ENCODE measurements at regions not wholly inside any gene's neighbourhood (a gene's known extent, or its start where the extent isn't known, plus 50 kb on each side); places are given as distances from the start of the nearest gene placed in this dataset.
"Not testable (repeated sequence)": the region's sequence is repeated elsewhere in the genome, so short reads cannot be mapped to it uniquely, and the experiment has no call there.

DNA sequence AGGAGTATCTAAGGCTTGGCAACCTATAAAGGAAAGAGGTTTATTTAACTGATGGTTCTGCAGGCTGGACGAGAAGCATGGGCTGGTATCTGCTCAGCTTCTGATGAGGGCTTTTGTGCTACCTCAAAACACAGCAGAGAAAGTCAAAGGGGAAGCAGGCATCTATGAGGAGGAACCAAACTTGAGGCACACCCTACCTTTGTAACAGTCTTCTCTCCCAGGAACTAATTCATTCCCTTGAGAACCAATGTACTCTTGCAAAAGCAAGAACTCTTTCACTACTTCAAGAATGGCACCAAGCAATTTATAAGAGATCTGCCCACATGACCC lies 109.0 kb downstream of the CGGBP1 start:
- DNase-seq (ENCODE audit: low spot score) (no peak), ATAC-seq (no peak)
- Mint-ChIP-seq H3K27ac (no peak overlapping the region), H3K36me3 (no peaks in the 10 kb centered on the region), H3K4me3 (no peak overlapping the region), H3K9me3 (peaks cover 3% of the 10 kb centered on the region), H3K27me3 (peaks cover 0 to 12% of the 10 kb centered on the region in 2 donors), H3K4me1 (ENCODE audit: low read depth in 2 of 2) (no peaks in the 10 kb centered on the region)

DNA sequence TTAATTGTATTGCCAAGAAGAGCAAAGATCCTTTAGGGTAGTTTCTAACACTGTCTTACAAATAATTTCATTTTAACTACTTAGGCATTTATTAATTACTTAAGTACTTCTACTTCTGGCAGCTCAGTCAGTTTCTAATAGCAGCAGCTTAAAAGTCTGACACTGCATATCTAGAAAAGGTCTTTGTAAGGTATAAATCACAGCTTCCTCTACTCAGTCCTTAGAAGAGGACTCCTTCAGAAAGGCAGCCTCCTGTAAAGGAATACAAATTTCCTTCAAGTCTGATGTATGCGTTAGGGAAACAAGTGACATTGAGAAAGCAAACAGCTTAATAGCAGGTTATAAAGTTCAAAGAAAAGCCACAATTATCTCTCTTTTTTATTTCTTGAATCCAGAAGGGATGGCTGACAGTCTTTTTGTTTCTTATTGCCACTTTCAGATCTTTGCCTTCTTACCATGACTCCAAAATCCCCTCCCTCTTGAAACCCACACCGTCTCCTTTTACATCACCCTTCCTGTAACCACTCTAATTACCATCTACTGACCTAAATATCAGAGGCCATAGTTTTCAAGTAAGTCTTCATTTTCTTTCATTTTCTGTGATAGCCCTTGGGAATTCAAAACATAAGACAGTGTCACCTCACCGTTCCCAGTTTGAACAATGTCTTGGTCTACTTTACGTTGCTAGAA lies 109.5 kb downstream of the CGGBP1 start:
- Mint-ChIP-seq H3K9me3 (peaks cover 3% of the 10 kb centered on the region), H3K36me3 (no peaks in the 10 kb centered on the region), H3K4me1 (ENCODE audit: low read depth in 2 of 2) (no peaks in the 10 kb centered on the region), H3K27ac (no peak overlapping the region), H3K4me3 (no peak overlapping the region), H3K27me3 (peaks cover 0 to 12% of the 10 kb centered on the region in 2 donors)
- ATAC-seq (no peak), DNase-seq (ENCODE audit: low spot score) (no peak)

DNA sequence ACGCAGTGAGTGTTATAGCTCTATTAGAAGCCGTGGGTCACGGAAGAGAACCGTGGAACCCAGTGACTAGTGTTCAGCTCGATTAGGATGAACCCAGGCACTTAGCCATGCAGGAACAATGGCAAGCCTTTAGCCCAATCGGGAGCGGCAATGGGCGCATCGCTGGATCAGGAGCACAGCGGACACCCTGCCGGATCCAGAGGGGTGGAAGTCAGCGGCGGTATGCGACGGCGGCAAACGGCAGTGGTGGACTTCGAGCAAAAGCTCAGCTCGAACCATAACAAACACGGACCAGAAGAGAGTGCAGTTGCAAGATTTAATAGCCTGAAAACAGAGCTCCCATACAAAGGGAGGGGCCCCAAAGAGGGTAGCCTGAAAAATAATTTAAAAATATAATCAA lies 112.8 kb downstream of the CGGBP1 start:
- not testable (repeated sequence) for ATAC-seq; H3K27me3 Mint-ChIP-seq; H3K27ac Mint-ChIP-seq; H3K4me3 Mint-ChIP-seq; H3K36me3 Mint-ChIP-seq; DNase-seq (ENCODE audit: low spot score); H3K4me1 Mint-ChIP-seq (ENCODE audit: low read depth in 2 of 2)
- peaks cover 11% of the 10 kb centered on the region for H3K9me3 Mint-ChIP-seq

DNA sequence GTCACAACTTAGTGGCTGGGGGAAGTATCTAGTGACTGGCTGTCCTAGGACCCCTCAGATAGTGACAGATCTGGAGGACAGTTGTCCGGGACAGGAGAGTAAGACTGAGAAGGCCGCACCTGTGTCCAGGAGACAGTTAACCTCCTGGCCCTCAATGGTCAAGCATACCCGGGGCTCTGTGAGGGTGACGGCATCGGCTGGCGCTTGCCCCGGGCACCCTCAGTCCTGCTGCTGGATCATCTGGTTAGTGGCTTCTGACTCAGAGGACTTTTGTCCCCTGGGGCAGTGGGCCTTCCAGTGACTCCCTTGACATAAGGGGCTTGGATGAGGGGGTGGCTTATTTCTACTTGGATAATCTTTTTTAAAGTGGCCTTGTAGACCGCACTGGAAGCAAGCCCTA lies 116.5 kb downstream of the CGGBP1 start:
- not testable (repeated sequence) for H3K4me1 Mint-ChIP-seq (ENCODE audit: low read depth in 2 of 2); H3K36me3 Mint-ChIP-seq; H3K27me3 Mint-ChIP-seq; DNase-seq (ENCODE audit: low spot score); H3K4me3 Mint-ChIP-seq; ATAC-seq; H3K27ac Mint-ChIP-seq
- H3K9me3 Mint-ChIP-seq = peaks cover 17% of the 10 kb centered on the region

DNA sequence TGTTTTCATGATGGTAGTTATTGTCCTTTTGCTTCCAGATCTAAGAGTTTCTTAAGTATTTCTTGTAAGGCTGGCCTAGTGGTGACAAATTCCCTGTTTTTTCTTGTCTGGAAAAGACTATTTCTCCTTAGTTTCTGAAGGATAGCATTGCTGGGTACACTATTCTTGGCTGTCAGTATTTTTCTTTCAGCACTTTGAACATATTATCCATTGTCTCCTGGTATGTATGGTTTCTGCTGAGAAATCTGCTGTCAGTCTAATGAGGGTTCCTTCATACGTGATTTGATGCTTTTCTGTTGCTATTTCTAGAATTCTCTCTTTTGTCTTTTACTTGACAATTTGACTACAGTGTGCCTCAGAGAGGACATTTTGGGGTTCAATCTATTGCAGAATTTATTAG lies 134.3 kb downstream of the CGGBP1 start:
- Mint-ChIP-seq H3K36me3 (peaks cover 11% of the 10 kb centered on the region), H3K9me3 (peaks cover 10% of the 10 kb centered on the region), H3K27ac (no peak overlapping the region), H3K4me3 (no peak overlapping the region), H3K4me1 (ENCODE audit: low read depth in 2 of 2) (no peaks in the 10 kb centered on the region), H3K27me3 (no peaks in the 10 kb centered on the region)
- no peak for DNase-seq (ENCODE audit: low spot score)
- no peak for ATAC-seq

DNA sequence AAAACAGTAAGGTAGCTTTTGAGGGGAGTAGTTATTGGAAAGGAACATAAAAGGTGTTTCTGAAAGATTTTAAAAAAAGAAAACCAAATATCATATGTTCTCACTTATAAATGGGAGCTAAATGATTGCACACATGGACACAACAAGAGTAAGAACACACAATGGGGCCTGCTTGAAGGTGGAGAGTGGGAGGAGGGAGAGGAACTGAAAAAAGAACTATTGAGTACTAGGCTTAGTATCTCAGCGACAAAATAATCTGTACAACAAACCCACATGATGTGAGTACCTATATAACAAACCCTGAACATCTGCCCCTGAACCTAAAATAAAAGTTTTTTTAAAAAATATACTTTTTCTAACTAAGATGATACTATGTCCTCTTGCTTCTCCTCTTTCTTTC lies 138.3 kb downstream of the CGGBP1 start:
- Mint-ChIP-seq H3K36me3 (peaks cover 11% of the 10 kb centered on the region), H3K4me3 (no peak overlapping the region), H3K27me3 (no peaks in the 10 kb centered on the region), H3K4me1 (ENCODE audit: low read depth in 2 of 2) (no peaks in the 10 kb centered on the region), H3K27ac (no peak overlapping the region), H3K9me3 (peaks cover 13% of the 10 kb centered on the region)
- DNase-seq (ENCODE audit: low spot score) = no peak
- ATAC-seq = no peak

DNA sequence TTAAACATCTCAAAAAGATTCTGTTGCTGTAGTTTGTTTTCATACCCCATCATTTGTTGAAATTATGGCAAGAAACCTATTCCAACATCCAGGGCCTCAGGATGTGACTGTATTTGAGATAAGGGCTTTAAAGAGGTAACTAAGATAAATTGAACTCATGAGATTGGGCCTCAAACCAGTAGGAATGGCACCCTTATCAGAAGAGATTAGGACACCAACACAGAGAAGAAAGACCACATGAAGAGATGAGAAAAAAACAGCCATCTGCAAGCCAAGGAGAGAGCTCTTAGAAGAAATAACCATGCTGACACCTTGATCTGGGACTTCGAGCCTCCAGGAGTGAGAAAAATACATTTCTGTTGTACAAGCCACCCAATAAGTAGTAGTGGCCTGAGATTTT lies 157.7 kb downstream of the CGGBP1 start:
- Mint-ChIP-seq H3K36me3 (no peaks in the 10 kb centered on the region), H3K4me3 (no peak overlapping the region), H3K27me3 (no peaks in the 10 kb centered on the region), H3K27ac (no peak overlapping the region), H3K9me3 (no peaks in the 10 kb centered on the region), H3K4me1 (ENCODE audit: low read depth in 2 of 2) (no peaks in the 10 kb centered on the region)
- ATAC-seq = no peak
- no peak for DNase-seq (ENCODE audit: low spot score)

DNA sequence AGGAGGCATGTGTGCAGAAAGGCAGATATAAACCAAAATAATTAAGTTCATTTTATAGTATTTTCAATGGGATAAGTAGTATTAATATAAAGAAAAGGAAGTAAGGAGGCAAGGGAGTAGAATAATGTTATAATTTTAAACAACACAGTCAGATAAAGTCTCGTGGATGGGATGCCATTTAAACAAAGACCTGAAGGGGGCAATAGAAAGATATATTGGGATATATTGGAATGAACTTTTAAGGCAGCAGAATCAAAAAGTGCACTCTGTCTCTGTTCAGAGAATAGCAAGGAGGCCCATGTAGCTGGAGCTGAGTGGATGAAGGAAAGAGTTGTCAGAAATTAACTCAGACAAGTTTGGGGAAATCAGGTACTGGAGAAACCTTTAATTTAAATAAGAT lies 158.7 kb downstream of the CGGBP1 start:
- H3K36me3 Mint-ChIP-seq = no peaks in the 10 kb centered on the region
- no peak overlapping the region for H3K4me3 Mint-ChIP-seq

DNA sequence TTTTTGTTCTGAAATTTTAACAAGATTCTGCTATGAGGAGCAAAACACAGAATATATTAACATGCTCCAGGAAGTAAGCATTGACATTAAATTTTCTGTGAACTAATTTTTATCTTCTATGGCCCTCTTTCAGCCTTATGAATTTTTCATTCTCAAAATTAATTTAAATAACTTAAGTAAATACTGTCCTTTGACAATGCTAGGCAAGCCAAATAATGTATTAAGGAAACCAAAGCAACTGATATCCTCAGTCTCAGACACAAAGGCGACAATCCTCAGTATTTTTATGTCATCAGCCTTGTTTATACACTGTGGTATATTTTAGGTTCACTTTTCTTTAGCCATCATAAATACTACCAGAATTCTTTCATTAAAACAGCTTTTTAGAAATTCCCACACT lies 159.8 kb downstream of the CGGBP1 start:
- no peaks in the 10 kb centered on the region for H3K4me1 Mint-ChIP-seq (ENCODE audit: low read depth in 2 of 2)
- no peak overlapping the region for H3K27ac Mint-ChIP-seq
- no peaks in the 10 kb centered on the region for H3K9me3 Mint-ChIP-seq
- H3K4me3 Mint-ChIP-seq = no peak overlapping the region
- no peaks in the 10 kb centered on the region for H3K27me3 Mint-ChIP-seq
- DNase-seq (ENCODE audit: low spot score) = no peak
- H3K36me3 Mint-ChIP-seq = no peaks in the 10 kb centered on the region
- no peak for ATAC-seq

More for the DNA sequence above, 158.7 kb downstream of the CGGBP1 start:
- no peak for ATAC-seq
- no peaks in the 10 kb centered on the region for H3K9me3 Mint-ChIP-seq
- no peak for DNase-seq (ENCODE audit: low spot score)
- H3K27me3 Mint-ChIP-seq = no peaks in the 10 kb centered on the region
- H3K4me1 Mint-ChIP-seq (ENCODE audit: low read depth in 2 of 2) = no peaks in the 10 kb centered on the region
- H3K27ac Mint-ChIP-seq = no peak overlapping the region

DNA sequence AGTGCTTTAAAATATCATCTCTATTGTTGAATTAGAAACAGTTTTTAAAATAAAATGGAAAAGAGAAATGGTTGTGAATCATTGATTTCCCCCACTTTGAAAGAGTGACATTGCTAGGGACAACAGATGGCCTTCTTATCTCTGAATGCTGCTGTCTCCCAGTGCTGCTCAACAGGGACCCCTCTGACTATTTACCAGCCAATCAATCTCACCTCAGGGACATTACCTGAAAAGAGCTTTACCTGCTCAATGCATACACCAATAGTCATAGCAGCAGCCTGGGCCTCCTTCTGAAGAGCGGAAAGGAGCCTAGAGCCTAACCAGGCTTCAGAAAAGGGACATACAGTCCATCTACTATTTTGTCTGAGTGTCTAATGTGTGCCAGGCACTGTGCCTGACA lies 162.8 kb downstream of the CGGBP1 start:
- H3K36me3 Mint-ChIP-seq = no peaks in the 10 kb centered on the region
- no peaks in the 10 kb centered on the region for H3K9me3 Mint-ChIP-seq
- no peak for DNase-seq (ENCODE audit: low spot score)
- H3K27ac Mint-ChIP-seq = no peak overlapping the region
- ATAC-seq = no peak
- no peak overlapping the region for H3K4me3 Mint-ChIP-seq
- no peaks in the 10 kb centered on the region for H3K27me3 Mint-ChIP-seq
- H3K4me1 Mint-ChIP-seq (ENCODE audit: low read depth in 2 of 2) = no peaks in the 10 kb centered on the region

DNA sequence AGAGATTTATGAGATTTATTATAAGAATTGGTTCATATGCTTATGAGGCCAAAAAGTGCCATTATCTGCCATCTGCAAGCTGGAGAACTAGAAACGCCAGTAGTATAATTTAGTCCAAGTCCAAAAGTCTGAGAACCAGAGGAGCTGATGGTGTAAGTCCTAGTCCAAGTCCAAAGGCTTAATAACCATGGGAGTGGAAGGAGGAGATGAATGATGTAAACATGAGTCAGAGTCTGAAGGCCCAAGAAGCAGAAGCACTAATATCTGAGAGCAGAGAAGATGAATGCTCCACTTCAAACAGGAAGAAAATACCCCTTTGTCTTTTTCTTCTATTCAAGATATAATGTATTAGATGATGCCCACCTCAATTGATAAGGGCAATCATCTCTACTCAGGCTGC lies 185.7 kb downstream of the CGGBP1 start:
- H3K27me3 Mint-ChIP-seq = no peaks in the 10 kb centered on the region
- peaks cover 20% of the 10 kb centered on the region for H3K36me3 Mint-ChIP-seq
- DNase-seq (ENCODE audit: low spot score) (no peak), ATAC-seq (no peak)
- H3K4me1 Mint-ChIP-seq (ENCODE audit: low read depth in 2 of 2) = no peaks in the 10 kb centered on the region
- H3K9me3 Mint-ChIP-seq = peaks cover 27% of the 10 kb centered on the region
- no peak overlapping the region for H3K27ac Mint-ChIP-seq
- H3K4me3 Mint-ChIP-seq = no peak overlapping the region

DNA sequence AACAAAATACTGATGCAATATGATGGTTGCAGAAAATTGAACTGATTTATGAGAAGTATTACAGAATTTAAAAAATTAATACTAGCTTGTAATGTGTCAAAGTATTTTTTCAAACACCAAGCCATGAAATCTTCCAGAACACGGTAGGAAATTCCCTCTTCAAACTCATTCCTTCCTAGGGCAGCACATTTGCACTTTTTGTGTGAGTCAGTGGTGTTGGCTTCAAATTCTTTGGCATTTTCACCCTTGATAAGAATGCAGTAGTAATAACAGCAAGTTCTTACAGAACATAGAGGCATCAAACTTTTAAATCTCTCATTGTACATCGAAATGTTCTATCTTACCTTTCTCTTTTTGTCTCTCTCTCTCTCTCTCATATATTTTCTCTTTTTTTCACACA lies 191.8 kb downstream of the CGGBP1 start:
- Mint-ChIP-seq H3K4me3 (no peak overlapping the region), H3K4me1 (ENCODE audit: low read depth in 2 of 2) (no peaks in the 10 kb centered on the region), H3K27ac (no peak overlapping the region), H3K36me3 (peaks cover 12% of the 10 kb centered on the region), H3K9me3 (peaks cover 8% of the 10 kb centered on the region), H3K27me3 (no peaks in the 10 kb centered on the region)
- DNase-seq (ENCODE audit: low spot score) = no peak
- ATAC-seq = no peak

DNA sequence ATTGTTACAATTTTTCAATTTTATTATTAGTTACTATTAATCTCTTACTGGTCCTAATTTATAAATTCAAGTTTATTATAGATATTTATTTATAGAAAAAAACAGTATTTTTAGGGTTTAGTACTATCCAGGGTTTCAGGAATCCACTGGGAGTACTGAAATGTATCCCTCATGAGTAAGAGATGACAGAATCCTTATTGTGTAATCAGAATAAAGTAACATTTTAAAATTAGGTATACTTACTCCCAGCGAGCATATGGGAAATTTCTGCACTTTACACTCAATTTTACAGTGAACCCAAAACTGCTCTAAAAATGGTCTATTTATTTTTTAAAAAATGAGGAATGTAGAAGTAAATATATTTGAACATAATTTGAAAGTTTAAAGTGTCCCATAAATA lies 202.7 kb downstream of the CGGBP1 start:
- ATAC-seq = no peak
- H3K9me3 Mint-ChIP-seq = peaks cover 3% of the 10 kb centered on the region

DNA sequence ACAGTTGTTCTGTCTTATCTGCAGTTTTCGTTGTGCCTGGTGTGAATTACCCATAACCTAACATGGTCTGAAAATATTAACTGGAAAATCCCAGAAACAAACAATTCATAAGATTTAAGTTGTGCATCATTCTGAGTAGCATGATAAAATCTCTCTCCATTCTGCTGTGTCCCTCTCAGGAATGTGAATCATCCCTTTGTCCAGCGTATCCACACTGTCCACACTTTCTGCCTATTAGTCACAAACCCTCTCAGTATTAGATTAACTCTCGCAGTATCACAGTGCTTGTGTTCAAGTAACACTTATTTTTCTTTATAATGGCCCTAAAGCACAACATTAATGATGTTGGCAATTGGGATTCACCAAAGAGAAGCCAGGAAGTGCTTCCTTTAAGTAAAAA lies 203.2 kb downstream of the CGGBP1 start:
- DNase-seq (ENCODE audit: low spot score) = no peak
- Mint-ChIP-seq H3K4me1 (ENCODE audit: low read depth in 2 of 2) (no peaks in the 10 kb centered on the region), H3K9me3 (peaks cover 3% of the 10 kb centered on the region), H3K36me3 (no peaks in the 10 kb centered on the region), H3K27me3 (no peaks in the 10 kb centered on the region), H3K27ac (no peak overlapping the region), H3K4me3 (no peak overlapping the region)
- ATAC-seq = no peak

More for the DNA sequence above, 202.7 kb downstream of the CGGBP1 start:
- no peak for DNase-seq (ENCODE audit: low spot score)
- Mint-ChIP-seq H3K4me3 (no peak overlapping the region), H3K27me3 (no peaks in the 10 kb centered on the region), H3K27ac (no peak overlapping the region), H3K4me1 (ENCODE audit: low read depth in 2 of 2) (no peaks in the 10 kb centered on the region), H3K36me3 (no peaks in the 10 kb centered on the region)

DNA sequence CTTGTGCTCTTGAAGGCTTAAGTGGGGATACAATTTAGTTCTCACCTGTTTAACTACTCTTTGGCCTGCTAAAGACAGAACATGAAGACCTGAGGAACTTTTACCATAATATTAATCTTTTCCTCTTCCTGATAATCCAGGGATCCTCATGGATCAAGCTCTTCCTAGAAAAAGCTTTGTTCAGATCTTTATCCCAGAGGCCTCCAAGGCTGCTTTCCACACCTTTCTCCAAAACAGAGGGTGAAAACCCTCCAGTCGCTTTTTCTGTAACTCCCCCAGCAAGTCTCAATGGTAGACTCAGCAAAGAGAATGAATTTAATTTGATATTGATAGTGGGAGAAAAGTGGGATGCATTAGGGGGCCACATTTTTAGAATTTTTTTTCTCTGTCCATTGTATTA lies 203.6 kb downstream of the CGGBP1 start:
- Mint-ChIP-seq H3K4me3 (no peak overlapping the region), H3K36me3 (no peaks in the 10 kb centered on the region), H3K27me3 (no peaks in the 10 kb centered on the region), H3K9me3 (peaks cover 3% of the 10 kb centered on the region), H3K4me1 (ENCODE audit: low read depth in 2 of 2) (no peaks in the 10 kb centered on the region), H3K27ac (no peak overlapping the region)
- DNase-seq (ENCODE audit: low spot score) (no peak), ATAC-seq (no peak)
